Endodermal cell (in vitro differentiated cells): ENCODE measurements at regions not wholly inside any gene's neighbourhood (a gene's known extent, or its start where the extent isn't known, plus 50 kb on each side); places are given as distances from the start of the nearest gene placed in this dataset.
A peak's percentile ranks its signal among the peaks of the same experiment; 100 is the strongest.

Source experiments
- DNase-seq: peaks from one replicate; pipeline ENCODE4 v3.0.0-alpha.2; 2017
- H3K27ac ChIP-seq: 2 replicates; pipeline ENCODE4 v1.5.1; 2013; ENCODE audit warnings: mild to moderate bottlenecking, low read depth, low read length, moderate library complexity
- H3K27me3 ChIP-seq: 2 replicates; pipeline ENCODE4 v1.6.1; 2013; ENCODE audit warnings: mild to moderate bottlenecking, low read length, moderate library complexity; ENCODE audit not compliant: insufficient read depth, control insufficient read depth, poor library complexity, severe bottlenecking
- H3K36me3 ChIP-seq: 2 replicates; pipeline ENCODE4 v1.7.0; 2013; ENCODE audit warnings: mild to moderate bottlenecking, low read length, moderate library complexity; ENCODE audit not compliant: control insufficient read depth, insufficient read depth
- H3K4me1 ChIP-seq: one replicate; pipeline ENCODE4 v1.7.0; 2013; ENCODE audit warnings: low read length; ENCODE audit not compliant: control insufficient read depth, insufficient read depth
- H3K4me3 ChIP-seq: 2 replicates; pipeline ENCODE4 v1.5.1; 2013; ENCODE audit warnings: mild to moderate bottlenecking, low read length, moderate library complexity
- H3K9ac ChIP-seq: 2 replicates; pipeline ENCODE4 v1.6.1; 2013; ENCODE audit warnings: mild to moderate bottlenecking, low read length, moderate library complexity; ENCODE audit not compliant: poor library complexity, severe bottlenecking; ENCODE audit errors: extremely low read depth
- H3K9me3 ChIP-seq: 2 replicates; pipeline ENCODE4 v1.6.1; 2013; ENCODE audit warnings: mild to moderate bottlenecking, low read length, moderate library complexity; ENCODE audit not compliant: control insufficient read depth
- H3K27ac Mint-ChIP-seq: 2 replicates; pipeline ENCODE4 v1.8.0; 2020; ENCODE audit warnings: mixed read lengths
- H3K27me3 Mint-ChIP-seq: 2 replicates; pipeline ENCODE4 v1.8.0; 2021; ENCODE audit warnings: mild to moderate bottlenecking, mixed read lengths; ENCODE audit not compliant: insufficient read depth
- H3K36me3 Mint-ChIP-seq: 2 replicates; pipeline ENCODE4 v1.8.0; 2020; ENCODE audit warnings: low read depth, mixed read lengths
- H3K4me1 Mint-ChIP-seq: 2 replicates; pipeline ENCODE4 v1.8.0; 2020; ENCODE audit warnings: mixed read lengths
- H3K4me3 Mint-ChIP-seq: 2 replicates; pipeline ENCODE4 v1.8.0; 2020; ENCODE audit warnings: mild to moderate bottlenecking, moderate library complexity, mixed read lengths
- H3K9me3 Mint-ChIP-seq: 2 replicates; pipeline ENCODE4 v1.8.0; 2020; ENCODE audit warnings: mild to moderate bottlenecking, mixed read lengths
- whole genome bisulfite sequencing, 2 experiments: methylation state at CpG; one replicate each; pipeline versions ENCODE4 v1.1.5 to v1.1.7; 2013; ENCODE audit warnings: missing lambda C conversion rate in 2 of 2, mixed read lengths in 1 of 2; ENCODE audit not compliant: insufficient coverage in 1 of 2, insufficient read length in 1 of 2; 5-methylcytosine and 5-hydroxymethylcytosine counted together
- TF ChIP-seq, protein P1 (sequence below): fragments of 200-600 bp; sonication (generic); conservative IDR thresholded peaks from 2 replicates; pipeline ENCODE4 v1.5.0; 2021; ENCODE audit warnings: antibody characterized with exemption, mild to moderate bottlenecking

DNA sequence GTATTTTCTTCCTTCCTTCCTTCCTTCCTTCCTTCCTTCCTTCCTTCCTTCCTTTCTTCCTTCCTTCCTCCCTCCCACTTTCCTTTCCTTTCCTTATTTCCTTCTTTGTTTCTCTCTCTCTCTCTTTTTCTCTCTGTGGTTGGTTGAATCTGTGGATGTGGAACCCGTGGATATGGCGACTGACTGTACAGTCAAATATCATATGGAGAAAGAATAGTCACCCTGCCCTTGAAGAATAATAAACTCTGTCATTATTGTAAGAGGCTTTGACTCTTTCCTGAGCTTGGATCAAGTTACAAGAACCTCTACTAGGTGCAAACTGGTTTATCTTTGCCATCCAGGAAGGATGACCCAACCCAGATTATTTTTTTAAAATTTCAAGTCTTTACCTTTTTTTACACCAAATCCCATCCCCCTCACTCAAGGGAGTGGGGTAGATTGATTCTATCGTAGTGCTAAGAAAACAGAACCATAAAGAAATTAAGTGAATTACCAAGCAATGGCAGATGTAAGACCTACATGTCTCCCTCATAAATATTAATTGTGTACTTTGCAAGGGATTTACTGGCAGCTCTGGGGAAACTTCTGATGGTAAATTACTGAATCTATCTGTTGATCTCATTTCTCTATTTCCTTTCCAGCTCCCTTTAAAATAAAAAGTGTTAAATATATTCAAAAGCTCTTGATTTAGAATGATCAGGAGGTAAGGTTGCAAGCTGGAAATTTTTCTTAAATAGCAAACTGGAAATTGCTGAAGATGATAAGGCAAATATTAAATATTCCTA is 667.5 kb downstream of the UTRN start:
- no peak for DNase-seq
- Mint-ChIP-seq H3K27me3 (peaks cover 3% of the 10 kb centered on the region), H3K4me1 (peaks cover 51% of the 10 kb centered on the region), H3K36me3 (peaks cover 2% of the 10 kb centered on the region), H3K4me3 (no peak overlapping the region), H3K27ac (no peak overlapping the region), H3K9me3 (peaks cover 5% of the 10 kb centered on the region)
- H3K36me3 ChIP-seq: no peaks in the 10 kb centered on the region
- H3K27ac ChIP-seq: no peak overlapping the region
- H3K27me3 ChIP-seq: peaks cover 5% of the 10 kb centered on the region
- H3K4me1 ChIP-seq: peaks cover 12% of the 10 kb centered on the region
- TF ChIP-seq, protein P1, sequence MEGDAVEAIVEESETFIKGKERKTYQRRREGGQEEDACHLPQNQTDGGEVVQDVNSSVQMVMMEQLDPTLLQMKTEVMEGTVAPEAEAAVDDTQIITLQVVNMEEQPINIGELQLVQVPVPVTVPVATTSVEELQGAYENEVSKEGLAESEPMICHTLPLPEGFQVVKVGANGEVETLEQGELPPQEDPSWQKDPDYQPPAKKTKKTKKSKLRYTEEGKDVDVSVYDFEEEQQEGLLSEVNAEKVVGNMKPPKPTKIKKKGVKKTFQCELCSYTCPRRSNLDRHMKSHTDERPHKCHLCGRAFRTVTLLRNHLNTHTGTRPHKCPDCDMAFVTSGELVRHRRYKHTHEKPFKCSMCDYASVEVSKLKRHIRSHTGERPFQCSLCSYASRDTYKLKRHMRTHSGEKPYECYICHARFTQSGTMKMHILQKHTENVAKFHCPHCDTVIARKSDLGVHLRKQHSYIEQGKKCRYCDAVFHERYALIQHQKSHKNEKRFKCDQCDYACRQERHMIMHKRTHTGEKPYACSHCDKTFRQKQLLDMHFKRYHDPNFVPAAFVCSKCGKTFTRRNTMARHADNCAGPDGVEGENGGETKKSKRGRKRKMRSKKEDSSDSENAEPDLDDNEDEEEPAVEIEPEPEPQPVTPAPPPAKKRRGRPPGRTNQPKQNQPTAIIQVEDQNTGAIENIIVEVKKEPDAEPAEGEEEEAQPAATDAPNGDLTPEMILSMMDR: no peak
- peaks cover 5% of the 10 kb centered on the region for H3K9me3 ChIP-seq
- H3K9ac ChIP-seq: no peak overlapping the region
- WGBS, 2 experiments: 95% methylated on average over 3 of the region's 3 CpGs; no CpG with 5 or more reads in 1 of the 2 experiments
- no peak overlapping the region for H3K4me3 ChIP-seq

DNA sequence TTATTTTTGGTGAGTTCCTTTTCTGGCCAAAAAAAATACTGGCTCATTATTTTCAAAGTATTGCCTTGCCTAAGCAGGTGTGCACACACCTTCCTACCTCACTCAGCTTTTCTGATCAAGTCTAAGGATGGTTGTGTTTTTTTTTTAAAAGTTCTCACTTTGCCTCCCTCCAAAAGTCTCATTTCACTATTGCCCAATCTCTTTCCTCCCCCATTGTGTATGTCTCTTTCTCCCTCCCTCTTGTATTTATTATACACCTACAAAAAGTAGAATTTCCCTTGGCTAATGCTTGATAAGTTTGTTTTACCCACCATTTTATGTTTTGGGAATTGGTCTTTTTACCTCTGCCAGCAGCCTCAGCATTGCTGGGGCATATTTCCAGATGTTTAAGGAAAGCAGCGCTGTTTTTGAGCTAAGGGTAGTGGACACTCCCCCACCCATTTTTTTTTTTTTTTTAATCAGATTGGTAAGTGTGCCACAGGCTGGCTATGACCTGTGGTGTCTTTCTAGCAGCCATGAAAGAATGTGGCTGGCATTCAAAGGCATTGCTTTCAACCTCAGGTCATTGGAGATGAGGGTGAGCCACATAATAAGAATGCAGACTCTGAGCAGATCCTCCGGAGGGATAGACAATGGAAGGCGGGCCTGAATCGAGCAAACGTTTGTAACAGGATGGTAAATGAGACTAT is 668.6 kb downstream of the UTRN start:
- Mint-ChIP-seq H3K27me3 (peaks cover 3% of the 10 kb centered on the region), H3K9me3 (peaks cover 5% of the 10 kb centered on the region), H3K4me3 (no peak overlapping the region), H3K4me1 (peaks cover 42% of the 10 kb centered on the region), H3K36me3 (peaks cover 2% of the 10 kb centered on the region), H3K27ac (no peak overlapping the region)
- 77% methylated on average over 5 of the region's 5 CpGs; no CpG with 5 or more reads in 1 of the 2 experiments for WGBS, 2 experiments
- no peak for DNase-seq
- TF ChIP-seq, protein P1: no peak
- Histone ChIP-seq H3K4me3 (peak overlapping the region; percentile 28), H3K27ac (no peak overlapping the region), H3K9ac (no peak overlapping the region), H3K36me3 (no peaks in the 10 kb centered on the region), H3K4me1 (peaks cover 6% of the 10 kb centered on the region), H3K9me3 (peaks cover 5% of the 10 kb centered on the region), H3K27me3 (peaks cover 5% of the 10 kb centered on the region)

DNA sequence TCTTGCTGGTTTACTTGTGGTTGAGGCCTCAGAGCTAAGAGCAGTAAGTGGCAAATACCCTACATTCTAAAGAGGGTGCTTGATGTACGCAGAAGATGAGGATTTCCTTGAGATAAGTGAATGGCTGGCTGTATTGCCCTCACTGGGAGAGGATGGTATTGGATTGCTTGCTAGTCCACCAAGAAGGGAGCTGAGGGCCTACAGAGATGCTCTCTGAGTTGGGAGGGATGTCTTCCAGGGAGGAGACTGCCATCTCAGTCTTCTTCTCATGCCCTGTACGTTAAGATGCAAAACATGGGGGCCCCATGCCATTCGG is 669.1 kb downstream of the UTRN start:
- WGBS, 2 experiments: 80 to 93% methylated on average over 2 to 3 of the region's 3 CpGs
- H3K27ac Mint-ChIP-seq: no peak overlapping the region
- no peak overlapping the region for H3K27ac ChIP-seq

More for the DNA sequence above, 669.1 kb downstream of the UTRN start:
- H3K4me3 Mint-ChIP-seq: no peak overlapping the region
- no peaks in the 10 kb centered on the region for H3K36me3 ChIP-seq
- no peak for DNase-seq
- peaks cover 6% of the 10 kb centered on the region for H3K4me1 ChIP-seq
- H3K4me3 ChIP-seq: peak overlapping the region; percentile 28
- H3K9me3 Mint-ChIP-seq: peaks cover 5% of the 10 kb centered on the region
- peaks cover 37% of the 10 kb centered on the region for H3K4me1 Mint-ChIP-seq
- no peak overlapping the region for H3K9ac ChIP-seq
- H3K27me3 ChIP-seq: peaks cover 5% of the 10 kb centered on the region
- TF ChIP-seq, protein P1: no peak
- peaks cover 2% of the 10 kb centered on the region for H3K36me3 Mint-ChIP-seq
- H3K9me3 ChIP-seq: peaks cover 5% of the 10 kb centered on the region
- peaks cover 3% of the 10 kb centered on the region for H3K27me3 Mint-ChIP-seq
